DMS53 (cell line): ENCODE measurements at regions not wholly inside any gene's neighbourhood (a gene's known extent, or its start where the extent isn't known, plus 50 kb on each side); places are given as distances from the start of the nearest gene placed in this dataset.

Source experiments
- DNase-seq: peaks from one replicate; lab custom pipeline; 2025; lab: John Stamatoyannopoulos, UW

- DNase-seq: peak; percentile 1
These were observed 117.0 kb downstream of the CEP44 start for GRCh38 chr4:174400603-174401302.

DNA sequence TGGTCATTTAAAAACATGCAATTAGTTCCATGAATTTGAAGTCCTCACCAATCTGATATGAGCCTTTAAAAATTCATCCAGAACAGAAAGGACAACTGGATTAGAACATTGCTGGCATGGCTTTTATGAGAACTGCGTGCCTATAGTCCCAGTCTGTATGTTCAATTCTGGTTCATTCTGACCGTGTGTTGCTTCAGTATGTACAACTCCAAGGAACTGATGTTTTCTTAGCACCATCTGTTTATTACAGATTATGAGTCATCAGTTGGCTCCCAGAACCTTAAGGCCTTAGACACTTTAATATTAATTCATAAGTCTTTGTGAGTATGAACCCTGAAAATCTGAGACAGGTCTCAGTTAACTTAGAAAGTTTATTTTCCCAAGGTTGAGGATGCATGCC is 115.0 kb downstream of the CEP44 start:
- DNase-seq: no peak

DNA sequence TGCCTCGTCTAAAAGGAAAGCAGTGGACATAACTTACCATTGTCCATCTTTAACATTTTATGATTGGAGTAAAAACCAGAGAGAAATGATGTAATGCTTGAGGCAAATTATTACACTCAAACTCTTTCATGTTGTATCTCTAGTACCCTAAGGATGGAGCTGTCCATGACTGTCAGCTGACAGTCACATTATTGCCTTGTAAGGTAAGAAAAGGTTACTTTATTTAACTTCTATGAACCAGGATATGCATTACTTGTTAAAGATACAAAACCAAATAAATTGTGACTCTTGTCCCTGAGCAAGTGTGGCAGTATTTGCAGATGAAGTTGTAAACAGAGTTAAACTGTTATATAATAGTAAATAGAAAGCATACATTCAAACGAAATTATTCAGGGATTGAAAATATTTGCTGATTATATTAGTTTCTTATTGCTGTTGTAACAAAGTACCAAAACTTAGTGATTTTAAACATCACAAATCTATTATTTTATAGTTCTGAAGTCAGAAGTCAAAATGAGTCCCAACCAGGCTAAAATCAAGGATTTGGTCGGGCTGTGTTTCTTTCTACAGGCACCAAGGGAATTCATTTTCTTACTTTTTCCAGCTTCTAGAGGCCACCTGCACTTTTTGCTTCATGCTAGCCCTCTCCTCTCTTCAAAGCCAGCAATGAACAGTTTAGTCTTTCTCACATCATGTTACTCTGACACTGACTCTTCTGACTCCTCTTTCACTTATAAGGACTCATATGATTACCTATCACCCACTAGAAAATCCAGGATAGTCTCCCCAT is 113.8 kb downstream of the CEP44 start:
- DNase-seq: no peak

GRCh38 chr4:174396599-174397110 is 112.9 kb downstream of the CEP44 start:
- no peak for DNase-seq

GRCh38 chr4:174394915-174395314 is 111.2 kb downstream of the CEP44 start:
- no peak for DNase-seq

DNA sequence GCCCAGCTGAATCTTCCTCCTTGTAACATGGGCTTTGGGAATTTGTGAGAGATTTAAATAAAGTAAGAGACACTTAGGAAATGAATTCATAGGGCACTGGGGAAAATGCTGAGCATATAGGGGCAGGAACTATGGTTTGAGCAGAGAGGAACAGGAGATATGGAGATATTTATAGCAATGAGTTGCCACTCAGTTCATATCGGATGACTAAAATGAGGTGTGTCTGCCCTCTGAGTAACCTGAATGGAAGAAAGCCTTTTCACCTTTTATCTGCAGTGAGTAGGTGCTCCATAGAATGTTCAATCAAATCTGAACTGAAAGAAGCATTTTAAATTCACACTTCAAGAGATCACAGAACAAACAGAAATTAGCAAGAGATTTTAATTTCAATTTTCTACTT is 105.7 kb downstream of the CEP44 start:
- no peak for DNase-seq

DNA sequence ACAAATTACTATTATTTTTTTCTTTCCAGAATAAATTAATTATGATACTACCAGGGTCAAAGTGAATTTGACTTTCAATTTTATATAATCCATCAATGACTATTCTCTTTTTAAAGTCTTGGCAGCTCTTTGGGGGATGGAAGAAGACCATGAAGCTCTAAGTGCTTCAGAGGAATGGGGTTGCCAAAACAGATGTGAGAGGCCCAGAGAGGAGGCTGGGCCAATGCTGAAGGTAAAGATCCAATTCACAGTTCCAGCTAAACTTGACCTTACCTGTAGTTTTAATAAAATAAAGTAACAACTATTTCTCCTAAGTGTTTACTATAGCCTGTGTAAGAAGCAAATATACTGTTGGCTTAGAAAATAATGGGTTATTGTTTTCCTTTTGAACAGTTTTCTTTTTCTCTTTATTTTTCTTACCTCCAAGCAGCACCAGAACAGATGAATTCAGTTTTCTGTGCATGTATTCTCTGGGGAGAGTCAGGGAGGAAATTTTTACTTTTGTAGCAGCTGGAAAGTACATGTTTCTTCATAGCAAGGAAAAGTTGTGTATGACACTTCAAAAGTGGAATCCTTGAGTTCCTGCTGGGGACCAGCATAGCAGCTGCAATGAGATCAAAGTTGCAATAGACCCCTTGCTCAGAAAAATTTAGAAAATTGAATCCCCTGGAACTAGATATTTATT is 104.9 kb downstream of the CEP44 start:
- no peak for DNase-seq

- DNase-seq: no peak
These were observed 104.0 kb downstream of the CEP44 start for GRCh38 chr4:174387721-174388120.

DNA sequence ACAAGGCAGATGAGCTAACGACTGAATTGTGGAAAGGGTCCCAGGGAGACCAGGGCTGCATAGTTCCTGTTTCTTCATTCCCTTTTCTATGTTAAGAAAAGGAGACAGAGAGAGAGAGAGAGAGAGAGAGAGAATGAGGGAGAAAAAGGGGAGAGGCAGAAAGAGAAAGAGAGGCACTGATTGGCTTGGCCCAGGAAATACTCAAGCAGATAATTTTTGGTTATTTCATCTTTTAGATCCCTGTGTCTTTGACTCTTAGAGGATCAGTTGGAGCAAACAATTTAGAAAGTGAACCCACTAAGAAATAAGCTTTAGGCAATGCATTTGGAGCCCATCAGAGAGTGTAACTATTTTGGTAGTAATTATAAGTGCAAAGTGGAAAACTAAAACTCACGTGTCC is 103.4 kb downstream of the CEP44 start:
- no peak for DNase-seq

DNA sequence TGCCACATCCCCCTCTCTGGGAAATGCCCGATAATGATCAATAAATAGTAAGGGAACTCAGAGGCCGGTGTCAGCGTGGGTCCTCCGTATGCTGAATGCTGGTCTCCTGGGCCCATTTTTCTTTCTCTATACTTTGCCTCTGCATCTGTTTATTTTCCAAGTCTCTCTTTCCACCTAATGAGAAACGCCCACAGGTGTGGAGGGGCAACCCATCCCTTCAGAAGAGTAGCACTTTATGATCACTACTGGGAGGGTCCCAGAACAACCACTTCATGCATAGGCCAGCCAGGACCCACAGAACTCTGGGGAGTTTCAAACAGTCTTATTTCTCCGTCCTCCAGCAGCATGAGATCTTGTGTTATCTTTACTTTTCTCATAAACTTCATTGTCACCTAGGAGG is 100.1 kb downstream of the CEP44 start:
- DNase-seq: no peak

DNA sequence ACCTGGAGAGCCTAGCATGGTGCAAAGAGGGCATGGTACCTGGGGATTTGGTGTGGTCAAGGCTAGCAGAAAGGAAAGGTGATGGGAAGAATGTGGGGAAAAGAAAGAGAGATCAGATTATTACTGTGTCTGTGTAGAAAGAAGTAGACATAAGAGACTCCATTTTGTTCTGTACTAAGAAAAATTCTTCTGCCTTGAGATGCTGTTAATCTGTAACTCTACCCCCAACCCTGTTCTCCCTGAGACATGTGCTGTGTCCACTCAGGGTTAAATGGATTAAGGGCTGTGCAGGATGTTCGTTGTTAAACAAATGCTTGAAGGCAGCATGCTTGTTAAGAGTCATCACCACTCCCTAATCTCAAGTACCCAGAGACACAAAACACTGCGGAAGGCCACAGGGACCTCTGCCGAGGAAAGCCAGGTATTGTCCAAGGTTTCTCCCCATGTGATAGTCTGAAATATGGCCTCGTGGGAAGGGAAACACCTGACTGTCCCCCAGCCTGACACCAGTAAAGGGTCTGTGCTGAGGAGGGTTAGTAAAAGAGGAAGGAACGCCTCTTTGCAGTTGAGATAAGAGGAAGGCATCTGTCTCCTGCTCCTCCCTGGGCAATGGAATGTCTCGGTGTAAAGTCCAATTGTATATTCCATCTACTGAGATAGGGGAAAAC is 99.4 kb downstream of the CEP44 start:
- DNase-seq: peak; percentile 17
